Activated naive CD4-positive, alpha-beta T cell treated with anti-CD3 and anti-CD28 coated beads for 36 hours (primary cell): ENCODE measurements at regions not wholly inside any gene's neighbourhood (a gene's known extent, or its start where the extent isn't known, plus 50 kb on each side); places are given as distances from the start of the nearest gene placed in this dataset.
"Not testable (repeated sequence)": the region's sequence is repeated elsewhere in the genome, so short reads cannot be mapped to it uniquely, and the experiment has no call there.

Experiments used
- CTCF ChIA-PET: fragments of 350-600 bp; sonication (Branson Sonifier 250); formaldehyde crosslinking; loops from one replicate; lab custom pipeline; 2021; ENCODE audit warnings: antibody characterized with exemption; lab: Charles Lee
- DNase-seq: peaks from one replicate; pipeline ENCODE4 v3.0.0-alpha.2; 2020
- H3K27ac Mint-ChIP-seq: one replicate; pipeline ENCODE4 v1.8.0; 2021; ENCODE audit warnings: mild to moderate bottlenecking, mixed read lengths
- H3K27me3 Mint-ChIP-seq: one replicate; pipeline ENCODE4 v1.8.0; 2021; ENCODE audit warnings: low read depth, mixed read lengths
- H3K36me3 Mint-ChIP-seq: one replicate; pipeline ENCODE4 v1.8.0; 2021; ENCODE audit warnings: low read depth, mixed read lengths
- H3K4me1 Mint-ChIP-seq: one replicate; pipeline ENCODE4 v1.8.0; 2021; ENCODE audit warnings: low read depth, mixed read lengths
- H3K4me3 Mint-ChIP-seq: one replicate; pipeline ENCODE4 v1.8.0; 2021; ENCODE audit warnings: mild to moderate bottlenecking, moderate library complexity, mixed read lengths
- H3K9me3 Mint-ChIP-seq: one replicate; pipeline ENCODE4 v1.8.0; 2021; ENCODE audit warnings: mixed read lengths
- intact Hi-C: fragments of 100-400 bp; cut with micrococcal nuclease; formaldehyde crosslinking; loops from one replicate; pipeline ENCODE4 v1.15.1; 2023

DNA sequence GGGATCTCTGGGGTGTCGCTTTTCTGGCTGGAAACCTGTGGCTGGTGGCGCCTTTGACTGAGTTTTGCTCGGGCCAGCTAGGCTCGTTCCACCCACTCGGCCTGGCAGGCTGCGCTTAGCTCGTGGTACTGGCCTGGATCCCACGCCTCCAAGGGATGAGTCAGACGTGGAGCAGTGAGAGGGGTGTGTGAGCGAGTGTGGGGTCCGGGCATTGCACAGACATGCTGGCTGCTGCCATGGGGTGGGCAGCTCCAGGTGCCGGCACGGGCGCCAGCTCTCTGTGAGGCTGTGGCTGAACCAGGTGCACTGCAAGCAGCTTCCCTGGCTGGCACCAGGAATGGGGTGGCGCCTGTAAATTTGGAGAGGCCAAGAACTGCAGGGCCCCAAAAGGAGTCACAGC, 63.1 kb upstream of the CACNA2D1 start:
- DNase-seq: no peak
- Mint-ChIP-seq H3K27me3 (peaks cover under 1% of the 10 kb centered on the region), H3K9me3 (peaks cover 6% of the 10 kb centered on the region), H3K27ac (no peak overlapping the region), H3K4me1 (no peaks in the 10 kb centered on the region), H3K36me3 (no peaks in the 10 kb centered on the region), H3K4me3 (no peak overlapping the region)
- CTCF ChIA-PET: interaction anchor here (0.5 kb wide), 1 partner anchor 139 kb away, joined by 5 read pairs; no protein-coding TSS in a partner anchor
- intact Hi-C loops: no loop called here

DNA sequence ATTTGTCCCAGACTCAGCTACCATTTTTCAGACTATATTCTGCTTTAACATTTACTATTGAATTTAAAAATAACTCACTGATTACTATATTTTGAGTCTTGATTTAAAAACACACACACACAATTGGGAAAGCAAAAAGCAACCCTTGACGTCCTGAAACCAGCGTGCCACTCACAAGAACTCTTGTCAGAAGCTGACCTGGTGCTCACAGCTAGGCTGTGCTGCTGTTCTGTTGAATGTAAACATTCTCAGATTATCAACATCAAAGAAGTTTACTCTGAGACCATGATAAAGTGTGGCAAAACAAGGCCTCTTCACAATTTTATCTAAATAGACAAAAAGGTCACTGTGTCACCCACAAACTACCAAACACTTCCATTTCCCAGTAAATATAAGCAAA, 62.6 kb upstream of the CACNA2D1 start:
- intact Hi-C loops: no loop called here
- CTCF ChIA-PET: interaction anchor here (0.5 kb wide), 1 partner anchor 138 kb away, joined by 5 read pairs; no protein-coding TSS in a partner anchor
- DNase-seq: no peak
- Mint-ChIP-seq H3K36me3 (no peaks in the 10 kb centered on the region), H3K4me1 (no peaks in the 10 kb centered on the region), H3K9me3 (peaks cover 6% of the 10 kb centered on the region), H3K27ac (no peak overlapping the region), H3K4me3 (no peak overlapping the region), H3K27me3 (no peaks in the 10 kb centered on the region)

DNA sequence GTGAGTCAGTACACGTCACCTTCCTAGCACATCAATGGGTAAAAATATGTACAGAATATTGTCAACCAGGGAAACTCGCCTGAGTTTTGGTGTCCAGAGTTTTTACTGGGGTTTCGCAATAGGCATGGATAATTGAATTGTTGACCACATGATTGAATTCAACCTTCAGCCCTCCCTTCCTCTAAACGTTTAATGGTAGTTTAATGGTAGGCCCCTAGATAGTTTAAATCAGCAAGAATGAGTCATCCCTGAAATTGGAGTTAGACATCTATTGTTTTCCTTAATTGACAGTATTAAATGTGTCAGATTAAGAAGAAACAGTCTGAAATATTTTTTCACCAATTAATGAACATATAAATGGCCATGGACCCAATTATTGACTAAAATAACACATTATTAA, 57.8 kb upstream of the CACNA2D1 start:
- Mint-ChIP-seq H3K36me3 (no peaks in the 10 kb centered on the region), H3K27ac (no peak overlapping the region), H3K27me3 (no peaks in the 10 kb centered on the region), H3K9me3 (peaks cover 8% of the 10 kb centered on the region), H3K4me3 (no peak overlapping the region), H3K4me1 (no peaks in the 10 kb centered on the region)
- intact Hi-C loops: no loop called here
- DNase-seq: no peak
- CTCF ChIA-PET: no interaction called here

DNA sequence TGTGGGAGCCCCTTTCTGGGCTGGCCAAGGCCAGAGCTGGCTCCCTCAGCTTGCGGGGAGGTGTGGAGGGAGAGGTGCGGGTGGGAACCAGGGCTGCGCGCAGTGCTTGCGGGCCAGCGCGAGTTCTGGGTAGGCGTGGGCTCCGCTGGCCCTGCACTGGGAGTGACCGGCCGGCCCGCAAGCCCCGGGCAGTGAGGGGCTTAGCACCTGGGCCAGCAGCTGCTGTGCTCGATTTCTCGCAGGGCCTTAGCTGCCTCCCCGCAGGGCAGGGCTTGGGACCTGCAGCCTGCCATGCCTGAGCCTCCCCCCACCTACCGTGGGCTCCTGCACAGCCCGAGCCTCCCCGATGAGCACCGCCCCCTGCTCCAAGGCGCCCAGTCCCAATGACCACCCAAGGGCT, 56.0 kb upstream of the CACNA2D1 start:
- H3K4me3 Mint-ChIP-seq, DNase-seq, H3K9me3 Mint-ChIP-seq, intact Hi-C loops, H3K27me3 Mint-ChIP-seq, CTCF ChIA-PET, H3K36me3 Mint-ChIP-seq, H3K27ac Mint-ChIP-seq, H3K4me1 Mint-ChIP-seq: not testable (repeated sequence)

DNA sequence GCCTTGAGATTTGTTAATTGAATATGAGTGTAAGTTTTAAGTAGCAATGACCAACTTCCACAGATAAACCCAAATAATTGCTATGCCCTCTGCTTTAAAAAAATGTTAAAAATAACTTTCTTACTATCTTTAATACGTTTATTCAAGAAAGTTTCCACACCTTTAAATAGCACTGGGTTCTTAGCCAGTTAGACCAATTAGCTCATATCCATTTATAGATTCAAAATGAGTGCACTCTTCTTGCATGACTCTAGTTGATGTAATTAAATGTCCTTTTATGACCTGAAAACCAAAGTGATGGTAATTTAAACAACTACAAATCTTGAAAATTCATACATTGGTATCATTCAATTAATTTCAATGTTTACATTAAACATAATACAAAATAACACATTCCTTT, 50.8 kb upstream of the CACNA2D1 start:
- no peaks in the 10 kb centered on the region for H3K36me3 Mint-ChIP-seq
- CTCF ChIA-PET: no interaction called here
- H3K4me1 Mint-ChIP-seq: no peaks in the 10 kb centered on the region
- no peaks in the 10 kb centered on the region for H3K27me3 Mint-ChIP-seq
- H3K4me3 Mint-ChIP-seq: no peak overlapping the region
- H3K27ac Mint-ChIP-seq: no peak overlapping the region
- DNase-seq: no peak
- peaks cover 1% of the 10 kb centered on the region for H3K9me3 Mint-ChIP-seq
- intact Hi-C loops: no loop called here
